ENCODE measurements at regions not wholly inside any gene's neighbourhood (a gene's known extent, or its start where the extent isn't known, plus 50 kb on each side); places are given as distances from the start of the nearest gene placed in this dataset.

DNA sequence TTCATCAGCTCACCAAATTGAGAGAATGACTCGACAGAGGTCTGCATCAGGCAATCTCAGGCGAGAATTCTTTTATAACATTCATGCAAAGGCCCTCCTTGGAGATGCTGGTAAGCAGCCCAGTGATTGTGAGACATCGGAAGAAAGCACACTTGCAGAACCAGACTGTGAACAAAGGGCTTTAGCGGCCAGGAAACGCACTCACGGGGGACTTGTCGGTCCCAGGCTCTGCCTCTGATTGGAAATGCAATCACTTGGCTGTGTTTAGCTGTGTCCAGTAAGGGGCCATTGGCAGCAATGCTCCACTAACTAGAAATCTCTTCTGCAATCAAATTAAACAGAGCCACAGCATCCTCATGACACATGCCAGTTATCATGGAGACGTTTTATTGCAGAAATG, 226.7 kb upstream of the CDH13 start:
- CTCF ChIA-PET (ENCODE audit: partially characterized antibody): interaction anchor here (1.1 kb wide), 1 partner anchor 56 kb away, joined by 4 read pairs; no protein-coding TSS in a partner anchor
- no peak for TF ChIP-seq TCF12 (IDR thresholded peaks at IDR 0.05; ENCODE audit: low read depth, low read length)
- no peak for TF ChIP-seq CHD2 (IDR thresholded peaks at IDR 0.05; ENCODE audit: low read length)
- no peak for TF ChIP-seq SP1 (IDR thresholded peaks at IDR 0.05; ENCODE audit: low read depth, low read length)
- TF ChIP-seq CEBPB (IDR thresholded peaks at IDR 0.05; ENCODE audit: low read depth, low read length): no peak
- TF ChIP-seq MAFK (IDR thresholded peaks at IDR 0.05; ENCODE audit: low read depth, low read length): no peak
- TF ChIP-seq SUZ12 (IDR thresholded peaks at IDR 0.05; ENCODE audit: low read length): no peak
- TF ChIP-seq JUND (IDR thresholded peaks at IDR 0.05; ENCODE audit: low read length): no peak
- TF ChIP-seq RNF2 (IDR thresholded peaks at IDR 0.05; ENCODE audit: borderline replicate concordance, low read depth, low read length, missing control alignments, poor library complexity, severe bottlenecking): no peak
- TF ChIP-seq ATF3 (IDR thresholded peaks at IDR 0.05; ENCODE audit: insufficient read depth, low read depth, low read length): no peak
- TF ChIP-seq SIX5 (IDR thresholded peaks at IDR 0.05; ENCODE audit: low read depth, low read length): no peak
- no peak for TF ChIP-seq GTF2F1 (IDR thresholded peaks at IDR 0.05; ENCODE audit: borderline replicate concordance, low read depth, low read length)
- no peak for TF ChIP-seq EGR1 (IDR thresholded peaks at IDR 0.05; ENCODE audit: borderline replicate concordance, low read depth, low read length)
- no peak for TF ChIP-seq SIN3A (conservative IDR thresholded peaks at IDR 0.05 in 1 of 2, IDR thresholded peaks at IDR 0.05 in 1 of 2; ENCODE audit: low read depth in 1 of 2, low read length in 2 of 2)
- TF ChIP-seq POLR2A (IDR thresholded peaks at IDR 0.05; ENCODE audit: control extremely low read depth in 1 of 2, low read depth in 2 of 2, low read length in 2 of 2): no peak
- no peak for TF ChIP-seq BRCA1 (IDR thresholded peaks at IDR 0.05; ENCODE audit: low read depth, low read length)
- TF ChIP-seq BCL11A (IDR thresholded peaks at IDR 0.05; ENCODE audit: low read depth in 2 of 2, low read length in 2 of 2): no peak

More for the DNA sequence above, 226.7 kb upstream of the CDH13 start:
- no peaks in the 10 kb centered on the region for H3K36me3 ChIP-seq (ENCODE audit: control insufficient read depth in 2 of 4, insufficient read depth in 4 of 4, low read length in 3 of 4)
- H2BK20ac ChIP-seq (ENCODE audit: low read length): no peak overlapping the region
- no peak overlapping the region for H2AK5ac ChIP-seq (ENCODE audit: low read depth, low read length)
- H2BK120ac ChIP-seq (replicated peaks; ENCODE audit: low read depth, low read length): no peak overlapping the region
- H2BK5ac ChIP-seq (ENCODE audit: low read depth, low read length): no peak overlapping the region
- no peak for DNase-seq (ENCODE audit: low read depth in 1 of 2, low spot score in 2 of 2)
- H3K4ac ChIP-seq (replicated peaks; ENCODE audit: insufficient read length, low read depth, low read length): no peak overlapping the region
- no peak overlapping the region for H2BK12ac ChIP-seq (ENCODE audit: low read depth, low read length)
- peaks cover 3% of the 10 kb centered on the region; the same call in 1 of the 2 replicates for H3K23me2 ChIP-seq (ENCODE audit: low read depth, low read length)
- WGBS, 2 experiments (ENCODE audit: extremely low coverage in 1 of 2, insufficient coverage in 1 of 2, insufficient read length in 1 of 2, insufficient replicate concordance in 2 of 2, low coverage in 1 of 2, low lambda C conversion rate in 2 of 2, missing lambda C conversion rate in 1 of 2): 78% methylated on average over 8 of the region's 8 CpGs; no CpG with 5 or more reads in 1 of the 2 experiments
- no peaks in the 10 kb centered on the region for H3K79me1 ChIP-seq (ENCODE audit: low read depth, low read length)
- no peak overlapping the region for H4K5ac ChIP-seq (ENCODE audit: insufficient read length, low read depth, low read length)
- no peak overlapping the region for H3K9ac ChIP-seq (replicated peaks in 1 of 4; ENCODE audit: extremely low read depth in 1 of 4, low read depth in 3 of 4, low read length in 3 of 4)
- POLR2A ChIA-PET (ENCODE audit: partially characterized antibody): no interaction called here
- H2AFZ ChIP-seq (ENCODE audit: low read length): no peak overlapping the region
- no peak for FAIRE-seq
- H3K56ac ChIP-seq (replicated peaks; ENCODE audit: insufficient read length, low read depth, low read length): no peak overlapping the region
- no peaks in the 10 kb centered on the region for H3K9me3 ChIP-seq (ENCODE audit: insufficient read depth in 2 of 2, low read depth in 1 of 2, low read length in 1 of 2)
- no peak overlapping the region for H3K27ac ChIP-seq (ENCODE audit: low read depth, low read length)
- no peak overlapping the region for H3K14ac ChIP-seq (ENCODE audit: insufficient read length)
- no peak overlapping the region for H4K91ac ChIP-seq (replicated peaks; ENCODE audit: insufficient read length, low read length)
- H3K23ac ChIP-seq (ENCODE audit: insufficient read length): no peak overlapping the region
- H3K18ac ChIP-seq (ENCODE audit: extremely low read depth, low read length): no peak overlapping the region
- H4K20me1 ChIP-seq (replicated peaks in 1 of 2; ENCODE audit: control insufficient read depth in 1 of 2, insufficient read depth in 2 of 2, low read length in 2 of 2): peaks cover 0 to 3% of the 10 kb centered on the region in 2 experiments
- H3K4me2 ChIP-seq (ENCODE audit: insufficient read depth in 1 of 2, low read depth in 2 of 2, low read length in 2 of 2): no peak overlapping the region
- H3K79me2 ChIP-seq (ENCODE audit: control insufficient read depth in 1 of 2, insufficient read depth in 2 of 2, low read length in 2 of 2): 0 out of 4 replicates have a peak, but pooled peaks cover 0 to 4% of the 10 kb centered on the region in 2 experiments
- no peak overlapping the region for H3K4me3 ChIP-seq (ENCODE audit: extremely low read depth in 1 of 4, insufficient read depth in 2 of 4, low read depth in 3 of 4, low read length in 4 of 4)
- H3K27me3 ChIP-seq (replicated peaks in 1 of 4; ENCODE audit: control insufficient read depth in 3 of 4, extremely low read depth in 1 of 4, insufficient read depth in 3 of 4, low read length in 3 of 4): no peaks in the 10 kb centered on the region
- no peak overlapping the region for H4K8ac ChIP-seq (ENCODE audit: extremely low read depth, insufficient read depth, low read length)
- H2BK15ac ChIP-seq (ENCODE audit: low read length): no peak overlapping the region
- H3K4me1 ChIP-seq (replicated peaks in 1 of 4; ENCODE audit: control insufficient read depth in 3 of 4, insufficient read depth in 4 of 4, low read length in 3 of 4): no peaks in the 10 kb centered on the region

All from H1 (cell line).